ENCODE measurements at regions not wholly inside any gene's neighbourhood (a gene's known extent, or its start where the extent isn't known, plus 50 kb on each side); places are given as distances from the start of the nearest gene placed in this dataset.
"Not testable (repeated sequence)": the region's sequence is repeated elsewhere in the genome, so short reads cannot be mapped to it uniquely, and the experiment has no call there.

DNA sequence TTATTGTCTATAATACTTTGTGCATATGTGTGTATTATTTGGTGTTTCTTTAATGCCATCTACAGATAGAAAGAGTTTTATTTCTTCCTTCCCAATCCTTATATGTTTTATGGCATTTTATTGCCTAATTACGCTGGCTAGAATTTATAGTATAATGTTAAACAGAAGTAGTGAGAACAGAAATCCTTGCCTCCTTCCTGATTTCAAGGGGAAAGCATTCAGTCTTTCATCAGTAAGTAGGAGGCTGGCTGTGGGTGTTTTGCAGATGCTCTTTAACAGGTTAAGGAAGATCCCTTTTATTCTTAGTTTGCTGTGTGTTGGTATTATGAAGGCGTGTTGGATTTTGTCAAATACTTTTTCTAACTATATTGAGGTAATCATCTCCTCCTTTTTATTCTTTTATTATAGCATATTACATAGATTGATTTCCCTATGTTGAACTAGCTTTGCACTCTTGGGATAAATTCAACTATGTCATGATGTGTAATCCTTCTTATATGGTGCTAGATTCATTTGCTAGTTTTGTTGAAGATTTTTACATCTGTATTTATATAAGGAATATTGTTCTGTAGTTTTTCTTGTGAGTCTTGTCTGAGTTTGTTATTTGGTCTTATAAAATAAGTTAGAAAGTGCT is 204.6 kb downstream of the ANKRD30B start:
- not testable (repeated sequence) for H3K4me1 Mint-ChIP-seq; H3K27ac Mint-ChIP-seq; H3K36me3 Mint-ChIP-seq; H3K27me3 Mint-ChIP-seq (ENCODE audit: low read depth in 3 of 3); H3K4me3 Mint-ChIP-seq; DNase-seq
- H3K9me3 Mint-ChIP-seq: peaks cover 0 to 18% (median 4%) of the 10 kb centered on the region in 6 donors

DNA sequence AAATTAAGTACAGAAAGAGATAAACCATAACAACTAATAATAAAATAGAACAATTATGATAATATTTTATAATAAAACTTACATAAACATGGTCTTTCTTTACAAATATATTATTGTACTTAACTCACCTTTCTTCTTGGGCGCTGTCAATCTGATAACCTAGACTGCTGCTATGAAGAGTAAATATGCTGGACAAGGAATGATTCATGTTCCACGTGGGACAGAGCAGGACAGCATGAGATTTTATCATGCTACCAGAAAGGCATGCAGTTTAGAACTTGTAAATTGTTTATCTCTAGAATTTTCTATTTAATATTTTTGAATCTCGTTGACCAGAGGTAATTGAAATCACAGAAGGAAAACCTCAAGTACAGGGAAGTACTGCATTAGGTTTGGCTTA is 210.7 kb downstream of the ANKRD30B start:
- Mint-ChIP-seq H3K4me3 (no peak overlapping the region), H3K36me3 (no peaks in the 10 kb centered on the region), H3K27me3 (ENCODE audit: low read depth in 3 of 3) (peaks cover 0 to 2% (median 1%) of the 10 kb centered on the region in 3 donors), H3K4me1 (no peaks in the 10 kb centered on the region), H3K27ac (no peak overlapping the region), H3K9me3 (peaks cover 0 to 19% (median 9%) of the 10 kb centered on the region in 6 donors)
- no peak for DNase-seq

DNA sequence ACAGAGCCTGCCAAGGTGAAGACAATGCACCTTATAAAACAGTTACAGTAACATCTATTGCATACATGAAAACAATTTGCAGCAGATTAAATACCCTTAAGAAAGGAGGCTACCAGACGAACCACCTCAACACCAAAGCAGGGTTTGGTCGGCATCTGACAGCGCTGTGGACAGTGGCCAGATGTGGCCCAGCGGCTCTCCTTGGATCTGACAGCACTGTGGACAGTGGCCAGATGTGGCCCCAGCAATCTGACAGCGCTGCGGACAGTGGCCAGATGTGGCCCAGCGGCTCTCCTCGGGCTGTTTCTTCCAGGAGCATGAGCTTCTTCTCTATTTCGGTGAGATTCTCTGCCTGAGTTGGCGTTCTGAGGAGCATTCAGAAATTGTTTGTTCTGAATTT is 211.6 kb downstream of the ANKRD30B start:
- H3K27ac Mint-ChIP-seq: no peak overlapping the region
- no peak for DNase-seq
- peaks cover 0 to 19% (median 9%) of the 10 kb centered on the region in 6 donors for H3K9me3 Mint-ChIP-seq
- H3K4me1 Mint-ChIP-seq: no peaks in the 10 kb centered on the region
- H3K27me3 Mint-ChIP-seq (ENCODE audit: low read depth in 3 of 3): peaks cover 0 to 2% (median 1%) of the 10 kb centered on the region in 3 donors
- no peaks in the 10 kb centered on the region for H3K36me3 Mint-ChIP-seq
- H3K4me3 Mint-ChIP-seq: no peak overlapping the region

DNA sequence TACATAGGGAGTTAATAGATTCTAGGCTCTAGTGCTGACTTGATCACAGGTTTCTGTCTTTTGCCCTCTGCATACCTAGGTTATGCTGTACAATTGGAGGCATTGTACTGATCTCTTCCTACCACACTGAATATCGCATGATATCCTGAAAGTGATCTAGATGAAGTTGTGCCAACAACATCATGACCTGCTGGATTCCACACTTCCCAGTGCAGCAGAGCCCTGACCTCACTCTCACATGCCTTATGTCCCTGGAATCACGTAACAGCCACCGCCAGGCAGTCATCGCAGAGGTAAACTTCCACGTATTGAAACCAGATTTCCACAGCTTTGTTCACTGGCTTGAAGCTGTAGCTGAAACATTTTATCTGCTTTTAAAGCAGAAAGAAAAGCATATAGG is 214.0 kb downstream of the ANKRD30B start:
- no peak overlapping the region for H3K4me3 Mint-ChIP-seq
- peaks cover 0 to 8% (median 6%) of the 10 kb centered on the region in 6 donors for H3K9me3 Mint-ChIP-seq
- no peaks in the 10 kb centered on the region for H3K4me1 Mint-ChIP-seq

DNA sequence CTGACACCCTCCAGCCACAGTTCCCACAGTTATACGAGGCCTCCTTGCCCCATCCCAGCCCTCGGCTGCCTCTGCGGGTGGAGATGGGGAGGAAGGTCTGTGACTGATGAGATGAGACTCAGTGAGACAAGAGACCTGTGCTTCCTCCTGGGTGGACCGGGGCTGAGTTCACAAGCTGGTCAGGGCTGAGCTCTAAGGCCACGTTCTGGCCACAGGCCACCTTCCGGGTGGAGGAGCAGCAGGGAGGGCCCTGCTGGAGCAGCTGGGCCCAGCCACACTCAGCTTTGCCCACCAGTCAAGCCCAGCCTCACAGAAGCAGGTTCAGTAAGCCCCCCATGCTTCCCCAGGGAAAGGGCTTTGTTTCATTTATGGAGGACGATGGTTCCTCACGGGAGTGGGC is 214.7 kb downstream of the ANKRD30B start:
- H3K4me1 Mint-ChIP-seq: no peaks in the 10 kb centered on the region
- H3K9me3 Mint-ChIP-seq: peaks cover 0 to 8% (median under 1%) of the 10 kb centered on the region in 6 donors
- no peak for DNase-seq
- H3K36me3 Mint-ChIP-seq: no peaks in the 10 kb centered on the region
- no peak overlapping the region for H3K27ac Mint-ChIP-seq
- no peak overlapping the region for H3K4me3 Mint-ChIP-seq
- H3K27me3 Mint-ChIP-seq (ENCODE audit: low read depth in 3 of 3): peaks cover 0 to 2% (median 1%) of the 10 kb centered on the region in 3 donors

More for the DNA sequence above, 214.0 kb downstream of the ANKRD30B start:
- H3K27ac Mint-ChIP-seq: no peak overlapping the region
- DNase-seq: no peak
- peaks cover 0 to 2% (median 1%) of the 10 kb centered on the region in 3 donors for H3K27me3 Mint-ChIP-seq (ENCODE audit: low read depth in 3 of 3)
- no peaks in the 10 kb centered on the region for H3K36me3 Mint-ChIP-seq

DNA sequence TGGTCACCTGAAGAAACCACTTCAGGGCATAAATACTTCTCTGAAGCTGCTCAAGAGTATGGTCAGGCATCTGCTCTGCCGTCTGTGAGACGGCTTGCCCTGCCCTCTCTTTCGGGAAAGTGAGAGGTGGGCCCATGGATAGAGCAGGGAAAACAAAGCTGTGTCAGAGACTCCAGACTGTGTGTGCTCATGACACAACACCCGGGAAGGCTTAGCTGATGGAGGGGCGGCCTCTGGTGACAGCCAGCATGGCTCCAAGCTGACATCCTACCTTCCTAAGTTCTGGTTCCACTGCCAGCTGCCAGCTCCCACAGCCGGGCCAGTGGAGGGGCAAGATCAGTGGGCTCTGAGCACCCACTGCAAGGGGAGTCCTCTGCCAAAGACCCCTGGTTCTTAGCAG is 215.3 kb downstream of the ANKRD30B start:
- Mint-ChIP-seq H3K36me3 (no peaks in the 10 kb centered on the region), H3K27ac (no peak overlapping the region), H3K4me1 (no peaks in the 10 kb centered on the region), H3K4me3 (no peak overlapping the region), H3K9me3 (peaks cover 0 to 6% (median 0%) of the 10 kb centered on the region in 6 donors), H3K27me3 (ENCODE audit: low read depth in 3 of 3) (peaks cover 0 to 2% (median 1%) of the 10 kb centered on the region in 3 donors)
- DNase-seq: no peak

DNA sequence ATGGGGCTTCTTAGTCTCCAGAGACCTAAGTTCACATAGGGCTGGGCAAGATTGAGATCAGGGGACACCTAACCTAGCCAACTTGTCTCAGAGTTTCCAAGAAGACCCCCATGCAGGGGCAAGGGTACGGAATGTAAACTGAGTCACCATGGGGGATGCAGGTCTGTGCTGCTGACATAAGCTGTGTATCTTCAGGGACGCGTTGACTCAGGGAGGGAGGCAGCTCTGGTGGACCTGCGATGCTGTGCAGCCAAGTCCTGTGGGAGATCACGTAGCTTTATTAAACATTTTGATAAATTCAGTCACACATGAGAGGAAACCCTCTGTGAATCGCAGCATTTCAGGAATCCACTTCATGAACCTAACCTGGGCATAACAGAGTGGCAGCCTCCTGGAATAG is 216.0 kb downstream of the ANKRD30B start:
- H3K27me3 Mint-ChIP-seq (ENCODE audit: low read depth in 3 of 3): peaks cover 0 to 1% (median 0%) of the 10 kb centered on the region in 3 donors
- H3K4me1 Mint-ChIP-seq: no peaks in the 10 kb centered on the region
- no peak overlapping the region for H3K4me3 Mint-ChIP-seq
- H3K9me3 Mint-ChIP-seq: peaks cover 0 to 6% (median 0%) of the 10 kb centered on the region in 6 donors
- no peak for DNase-seq
- no peaks in the 10 kb centered on the region for H3K36me3 Mint-ChIP-seq
- no peak overlapping the region for H3K27ac Mint-ChIP-seq

DNA sequence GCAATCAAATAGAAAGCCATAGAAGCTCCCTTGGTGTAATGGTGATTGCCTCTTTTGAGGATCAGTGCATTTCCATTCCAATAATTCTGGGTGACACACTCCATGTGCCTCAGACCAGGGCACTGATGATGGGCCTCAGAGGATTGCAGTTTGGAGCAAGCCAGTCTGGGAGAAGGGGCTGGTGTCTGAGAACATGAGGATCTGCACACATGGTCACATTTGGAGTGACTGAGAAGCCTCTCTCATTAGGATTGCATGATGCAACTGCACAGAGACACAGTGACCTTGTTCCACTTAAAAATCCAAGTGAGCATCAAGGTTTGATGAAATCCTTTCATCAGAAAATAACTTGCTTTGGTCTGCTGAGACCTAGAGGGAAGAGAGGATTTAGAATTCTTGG is 216.4 kb downstream of the ANKRD30B start:
- Mint-ChIP-seq H3K36me3 (no peaks in the 10 kb centered on the region), H3K9me3 (peaks cover 0 to 6% (median 0%) of the 10 kb centered on the region in 6 donors), H3K27ac (no peak overlapping the region), H3K27me3 (ENCODE audit: low read depth in 3 of 3) (peaks cover 0 to 1% (median 0%) of the 10 kb centered on the region in 3 donors), H3K4me1 (no peaks in the 10 kb centered on the region), H3K4me3 (no peak overlapping the region)
- DNase-seq: no peak

DNA sequence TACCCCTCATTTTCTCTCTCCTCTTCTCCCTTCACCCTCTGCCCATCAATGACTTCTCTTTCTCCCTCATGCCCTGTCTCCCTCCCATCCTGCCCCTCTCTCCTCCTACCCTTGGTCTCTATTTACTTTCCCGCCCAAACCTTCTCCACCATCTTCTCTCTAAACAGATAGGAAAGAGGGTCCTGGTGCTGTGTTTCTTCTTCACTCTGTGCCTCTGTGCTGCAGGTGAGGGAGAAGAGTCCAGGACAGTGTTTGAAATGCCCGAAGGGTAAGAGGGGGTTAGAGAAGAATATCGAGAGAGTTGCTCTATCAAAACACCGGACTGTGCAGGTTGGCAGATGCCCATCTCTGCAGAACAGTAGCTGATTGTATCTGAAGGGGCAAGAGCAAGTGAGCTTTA is 217.0 kb downstream of the ANKRD30B start:
- not testable (repeated sequence) for H3K27me3 Mint-ChIP-seq (ENCODE audit: low read depth in 3 of 3); DNase-seq; H3K9me3 Mint-ChIP-seq; H3K36me3 Mint-ChIP-seq; H3K4me3 Mint-ChIP-seq; H3K27ac Mint-ChIP-seq; H3K4me1 Mint-ChIP-seq

DNA sequence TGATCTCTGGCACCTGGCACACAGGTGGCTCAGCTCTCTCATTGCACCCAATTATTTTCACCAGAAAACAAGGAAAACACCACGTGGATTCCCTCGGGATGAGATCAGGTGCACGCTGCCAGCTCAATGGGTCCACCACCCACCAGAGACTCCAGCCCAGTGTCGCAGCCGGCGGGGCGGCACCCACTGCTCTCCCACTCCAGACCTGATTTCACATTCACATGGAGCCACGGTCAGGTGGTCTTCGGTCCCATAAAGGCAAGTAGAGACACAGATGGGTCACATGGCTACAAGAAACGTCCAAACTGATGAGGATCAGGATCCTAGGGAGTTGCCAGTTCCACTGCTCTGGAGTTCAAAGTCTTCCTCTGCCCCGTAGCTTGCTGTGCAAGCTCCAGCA is 217.6 kb downstream of the ANKRD30B start:
- no peaks in the 10 kb centered on the region for H3K4me1 Mint-ChIP-seq
- no peaks in the 10 kb centered on the region for H3K36me3 Mint-ChIP-seq
- peaks cover 0 to 1% (median 0%) of the 10 kb centered on the region in 3 donors for H3K27me3 Mint-ChIP-seq (ENCODE audit: low read depth in 3 of 3)
- H3K9me3 Mint-ChIP-seq: peaks cover 0 to 6% (median 0%) of the 10 kb centered on the region in 6 donors
- H3K27ac Mint-ChIP-seq: no peak overlapping the region
- DNase-seq: no peak
- H3K4me3 Mint-ChIP-seq: no peak overlapping the region

DNA sequence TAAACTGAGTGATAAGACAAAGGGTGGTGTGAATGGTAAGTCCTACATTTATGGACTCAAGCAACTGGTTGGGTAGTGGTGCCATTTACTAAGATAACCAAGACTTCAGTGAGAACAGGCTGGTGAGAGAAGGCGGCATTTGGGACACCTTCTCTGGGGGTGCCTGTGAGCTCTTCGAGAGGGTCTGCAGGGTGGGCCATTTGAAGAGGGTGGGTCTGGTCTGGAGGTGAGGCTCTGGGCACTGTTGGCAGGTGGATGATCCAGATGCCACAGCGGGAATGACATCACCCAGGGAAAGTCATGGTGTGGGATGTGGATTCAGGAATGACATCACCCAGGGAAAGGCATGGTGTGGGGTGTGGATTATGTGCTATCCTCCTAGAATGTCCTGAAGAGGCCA is 219.3 kb downstream of the ANKRD30B start:
- not testable (repeated sequence) for DNase-seq; H3K9me3 Mint-ChIP-seq; H3K4me1 Mint-ChIP-seq; H3K27ac Mint-ChIP-seq; H3K4me3 Mint-ChIP-seq; H3K27me3 Mint-ChIP-seq (ENCODE audit: low read depth in 3 of 3); H3K36me3 Mint-ChIP-seq

DNA sequence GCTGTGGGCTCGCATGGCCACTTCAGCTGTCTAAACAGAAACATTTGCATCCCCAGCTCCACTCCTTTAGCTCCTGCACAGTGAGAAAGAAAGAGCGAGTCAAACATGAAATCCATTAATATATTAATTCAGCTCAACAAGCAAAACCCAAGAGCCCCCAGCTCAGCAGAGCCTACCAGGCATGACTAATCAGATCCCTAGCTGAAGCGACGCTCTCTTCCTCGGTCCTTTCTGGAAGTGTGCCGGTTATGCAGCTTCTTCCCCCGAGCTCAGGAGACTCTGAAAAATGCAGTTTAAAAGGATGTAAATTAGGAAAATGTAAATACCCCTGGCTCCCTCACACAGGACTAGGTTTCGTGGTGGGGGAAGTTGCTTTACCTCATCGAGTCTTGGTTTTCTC is 221.5 kb downstream of the ANKRD30B start:
- Mint-ChIP-seq H3K36me3 (no peaks in the 10 kb centered on the region), H3K27me3 (ENCODE audit: low read depth in 3 of 3) (peaks cover 2 to 4% (median 2%) of the 10 kb centered on the region in 3 donors), H3K27ac (no peak overlapping the region), H3K9me3 (peaks cover 0 to 2% (median 0%) of the 10 kb centered on the region in 6 donors), H3K4me1 (no peaks in the 10 kb centered on the region), H3K4me3 (no peak overlapping the region)
- no peak for DNase-seq

DNA sequence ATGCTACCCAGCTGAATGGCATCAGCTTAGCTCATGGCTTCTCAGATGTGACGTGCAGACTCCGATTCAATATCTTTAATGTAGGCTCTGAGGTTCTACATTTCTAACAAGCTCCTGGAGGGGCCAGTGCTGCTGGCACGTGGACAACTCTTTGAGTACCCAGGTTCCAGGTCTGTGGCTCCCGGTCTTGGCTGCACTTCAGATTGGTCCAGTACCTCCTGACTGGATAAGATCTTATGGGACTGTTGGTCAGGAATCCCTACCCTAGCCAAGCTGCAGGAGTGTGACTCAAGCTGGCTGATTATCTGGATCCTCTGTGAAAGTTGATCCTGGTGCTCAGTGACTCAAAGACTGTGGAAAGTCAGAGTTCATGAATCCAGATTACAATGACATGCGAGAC is 222.1 kb downstream of the ANKRD30B start:
- H3K4me1 Mint-ChIP-seq: no peaks in the 10 kb centered on the region
- no peak overlapping the region for H3K27ac Mint-ChIP-seq
- H3K27me3 Mint-ChIP-seq (ENCODE audit: low read depth in 3 of 3): peaks cover 2 to 4% (median 2%) of the 10 kb centered on the region in 3 donors
- H3K36me3 Mint-ChIP-seq: no peaks in the 10 kb centered on the region
- DNase-seq: no peak
- H3K4me3 Mint-ChIP-seq: no peak overlapping the region
- H3K9me3 Mint-ChIP-seq: peaks cover 0 to 2% (median 0%) of the 10 kb centered on the region in 6 donors

DNA sequence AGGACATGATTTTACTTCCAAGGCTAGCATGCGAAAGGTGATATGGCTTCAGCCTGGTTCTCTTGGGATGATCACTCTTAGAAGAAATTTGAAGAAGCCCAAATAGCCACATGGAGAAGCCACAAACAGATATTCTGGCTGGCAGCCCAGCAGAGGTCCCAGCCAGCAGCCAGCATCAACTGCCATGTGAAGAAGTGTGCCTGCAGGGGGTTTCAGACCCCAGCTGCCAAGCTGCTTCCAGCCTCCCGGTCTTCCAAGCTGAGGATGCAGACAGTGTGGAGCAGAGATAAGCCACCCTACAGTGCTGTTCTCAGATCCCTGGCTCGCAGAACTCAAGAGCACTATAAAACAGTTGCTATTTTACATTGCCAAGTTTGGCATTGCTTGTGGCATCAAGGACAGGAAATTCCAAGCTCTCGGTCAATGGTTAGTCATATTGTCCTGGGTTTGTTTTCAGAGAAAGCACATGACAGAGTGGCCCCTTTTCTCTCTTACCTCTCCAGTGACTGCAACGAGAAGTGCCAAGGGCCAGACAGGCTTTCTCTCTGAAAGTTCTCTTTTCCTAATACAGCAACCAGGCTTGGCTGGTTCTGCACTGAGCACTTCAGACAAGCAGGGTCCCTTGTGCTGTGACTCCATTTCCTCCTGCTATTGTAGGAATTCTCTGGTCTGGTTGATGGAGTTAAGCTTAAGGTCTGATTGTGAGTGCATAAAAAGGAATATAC is 223.7 kb downstream of the ANKRD30B start:
- Mint-ChIP-seq H3K4me1 (no peaks in the 10 kb centered on the region), H3K27ac (no peak overlapping the region), H3K27me3 (ENCODE audit: low read depth in 3 of 3) (peaks cover 2 to 4% (median 2%) of the 10 kb centered on the region in 3 donors), H3K9me3 (peaks cover 0 to 4% (median 2%) of the 10 kb centered on the region in 6 donors), H3K4me3 (no peak overlapping the region), H3K36me3 (no peaks in the 10 kb centered on the region)
- no peak for DNase-seq

Measured in immature natural killer cell (primary cell).